Endothelial cell of umbilical vein (primary cell): ENCODE measurements at regions not wholly inside any gene's neighbourhood (a gene's known extent, or its start where the extent isn't known, plus 50 kb on each side); places are given as distances from the start of the nearest gene placed in this dataset.

ENCODE experiments used
- BruUV-seq: library from RNA; stranded (reverse); fragments of 400-500 nt; replicated peaks from 2 replicates; lab custom pipeline; 2021; lab: Mats Ljungman, UMichigan
- CTCF ChIA-PET: fragments of 300-600, 350-600 bp; sonication (Branson Sonifier 250); formaldehyde crosslinking; loops from one replicate; lab custom pipeline; 2021; ENCODE audit warnings: antibody characterized with exemption, inconsistent platforms; lab: Charles Lee
- POLR2A ChIA-PET: fragments of 300-600, 350-600 bp; sonication (Branson Sonifier 250); formaldehyde crosslinking; loops from one replicate; lab custom pipeline; 2021; ENCODE audit warnings: antibody characterized with exemption, inconsistent platforms; lab: Charles Lee
- DNase-seq: peaks from one replicate; pipeline ENCODE4 v3.0.0-alpha.2; 2011; ENCODE audit warnings: low read depth, low spot score
- FAIRE-seq: peaks from 2 replicates; lab custom pipeline; 2011; peaks lifted over from hg19 to GRCh38; lab: Jason Lieb, UNC
- H2AFZ ChIP-seq: 2 replicates; pipeline ENCODE4 v1.6.0; 2012; ENCODE audit warnings: low read depth, low read length, control low read depth, inconsistent platforms
- H3K27ac ChIP-seq: 2 replicates; pipeline ENCODE4 v1.5.1; 2011; ENCODE audit warnings: low read depth, mild to moderate bottlenecking, control low read depth, low read length, moderate library complexity; ENCODE audit not compliant: insufficient read depth
- H3K27me3 ChIP-seq, 2 experiments: 2 replicates each; pipeline versions ENCODE4 v1.6.0 to v1.6.1; 2011; ENCODE audit warnings: low read length in 2 of 2, mixed read lengths in 1 of 2; ENCODE audit not compliant: control insufficient read depth in 2 of 2, insufficient read depth in 2 of 2
- H3K36me3 ChIP-seq, 2 experiments: 2 replicates in 1 of 2; 3 replicates in 1 of 2; pipeline ENCODE4 v1.5.1; 2011; ENCODE audit warnings: low read length in 2 of 2, mild to moderate bottlenecking in 1 of 2, moderate library complexity in 1 of 2; ENCODE audit not compliant: control insufficient read depth in 2 of 2, insufficient read depth in 2 of 2; ENCODE audit errors: extremely low read depth in 1 of 2
- H3K4me1 ChIP-seq: 3 replicates; pipeline ENCODE4 v1.5.1; 2011; ENCODE audit warnings: mild to moderate bottlenecking, low read length; ENCODE audit not compliant: control insufficient read depth, insufficient read depth; ENCODE audit errors: extremely low read depth
- H3K4me2 ChIP-seq: 2 replicates; pipeline ENCODE4 v1.6.1; 2011; ENCODE audit warnings: low read length, control low read depth, mixed read lengths; ENCODE audit not compliant: insufficient read depth
- H3K4me3 ChIP-seq, 3 experiments: fragments of 200-600 bp in 1 of 3; sonication (generic), shearing (Covaris generic) in 1 of 3; replicated peaks in 1 of 3; 2 replicates each; pipeline ENCODE4 v1.5.1; 2011 to 2016; ENCODE audit warnings: control low read depth in 3 of 3, low read length in 3 of 3, mild to moderate bottlenecking in 2 of 3, inconsistent platforms in 1 of 3, low read depth in 1 of 3, moderate library complexity in 1 of 3; ENCODE audit not compliant: insufficient read depth in 1 of 3
- H3K79me2 ChIP-seq: 2 replicates; pipeline ENCODE4 v1.6.0; 2012; ENCODE audit warnings: low read length, inconsistent platforms; ENCODE audit not compliant: control insufficient read depth, insufficient read depth
- H3K9ac ChIP-seq: replicated peaks from 2 replicates; pipeline ENCODE3; 2011; ENCODE audit warnings: low read length, control low read depth; ENCODE audit not compliant: insufficient read depth; ENCODE audit errors: extremely low read depth
- H3K9me1 ChIP-seq: replicated peaks from 3 replicates; pipeline ENCODE4 v1.6.0; 2011; ENCODE audit warnings: mild to moderate bottlenecking, low read length; ENCODE audit not compliant: control insufficient read depth, insufficient read depth; ENCODE audit errors: extremely low read depth
- H3K9me3 ChIP-seq: replicated peaks from 2 replicates; pipeline ENCODE4 v1.5.1; 2012; ENCODE audit warnings: low read length, inconsistent platforms; ENCODE audit not compliant: control insufficient read depth, insufficient read depth
- H4K20me1 ChIP-seq: replicated peaks from 2 replicates; pipeline ENCODE3; 2011; ENCODE audit warnings: mild to moderate bottlenecking, low read length; ENCODE audit not compliant: control insufficient read depth, insufficient read depth; ENCODE audit errors: extremely low read depth
- EZH2 ChIP-seq: IDR thresholded peaks from 2 replicates; pipeline ENCODE4 v1.6.1; 2012; ENCODE audit warnings: borderline replicate concordance, low read depth, mild to moderate bottlenecking, moderate library complexity, low read length, inconsistent platforms; ENCODE audit not compliant: severe bottlenecking
- FOS ChIP-seq: IDR thresholded peaks from 2 replicates; pipeline ENCODE4 v1.6.1; 2011; ENCODE audit warnings: mild to moderate bottlenecking, low read length, moderate library complexity, borderline replicate concordance; ENCODE audit not compliant: insufficient read depth
- GATA2 ChIP-seq: IDR thresholded peaks from 2 replicates; pipeline ENCODE4 v1.7.0; 2011; ENCODE audit warnings: low read depth, mild to moderate bottlenecking, moderate library complexity, mixed read lengths, low read length; ENCODE audit not compliant: insufficient read length, insufficient read depth
- JUN ChIP-seq: IDR thresholded peaks from 2 replicates; pipeline ENCODE4 v1.6.1; 2011; ENCODE audit warnings: borderline replicate concordance, low read depth; ENCODE audit not compliant: insufficient read length, insufficient read depth
- MYC ChIP-seq: IDR thresholded peaks from one replicate; pipeline ENCODE4 v1.6.1; 2011; ENCODE audit warnings: mild to moderate bottlenecking, low read depth, low read length
- POLR2A ChIP-seq: IDR thresholded peaks from 2 replicates; pipeline ENCODE4 v1.6.1; 2012; ENCODE audit warnings: low read depth, mild to moderate bottlenecking, control low read depth, low read length
- POLR2AphosphoS5 ChIP-seq: IDR thresholded peaks from 2 replicates; pipeline ENCODE4 v1.6.1; 2012; ENCODE audit warnings: low read depth, mild to moderate bottlenecking, control low read depth, low read length, moderate library complexity; ENCODE audit not compliant: insufficient read depth
- dilution Hi-C: fragments of 300-500 bp; cut with MboI; formaldehyde crosslinking; loops from one replicate; pipeline ENCODE4 v1.15.0; 2019; ENCODE audit warnings: low sequenced_read_pairs; ENCODE audit not compliant: extremely low pct_ligation_motif_present
- intact Hi-C: fragments of 100-400 bp; cut with micrococcal nuclease; formaldehyde crosslinking; loops from one replicate; pipeline ENCODE4 v1.10.0; 2022
- TF ChIP-seq, protein P1 (sequence below), 2 donors: IDR thresholded peaks; 1 replicate in 1 of 2; 2 replicates in 1 of 2; pipeline ENCODE4 v1.5.1; 2011; ENCODE audit warnings: low read length in 2 of 2, mild to moderate bottlenecking in 2 of 2, moderate library complexity in 2 of 2, control low read depth in 1 of 2, inconsistent platforms in 1 of 2, low read depth in 1 of 2; ENCODE audit not compliant: insufficient read depth in 1 of 2; ENCODE audit errors: extremely low read depth in 1 of 2
- TF ChIP-seq, protein P2 (sequence below): IDR thresholded peaks from 2 replicates; pipeline ENCODE4 v1.6.1; 2011; ENCODE audit not compliant: insufficient read depth, insufficient read length

DNA sequence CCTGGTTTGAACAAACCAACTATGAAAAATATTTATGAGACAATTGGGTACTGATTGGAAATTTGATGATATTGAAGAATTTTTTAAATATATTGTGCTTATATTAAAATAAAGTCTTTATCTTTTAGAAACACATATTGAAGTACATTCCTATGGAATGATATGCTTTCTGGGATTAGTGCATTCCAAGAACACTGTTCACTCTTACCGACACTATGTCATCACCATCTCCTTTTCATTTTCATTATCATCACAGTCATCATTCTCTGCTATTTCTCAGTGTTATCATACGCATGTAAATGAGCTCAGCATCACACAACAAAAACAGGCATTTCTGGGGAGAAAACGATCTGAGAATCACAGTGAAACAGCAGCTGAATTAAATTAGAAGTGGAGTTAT is 513.3 kb upstream of the CCDC196 start:
- Histone ChIP-seq H3K9me3 (no peaks in the 10 kb centered on the region), H3K79me2 (no peaks in the 10 kb centered on the region), H3K36me3 (no peaks in the 10 kb centered on the region), H3K27me3 (no peaks in the 10 kb centered on the region), H3K4me2 (no peak overlapping the region), H3K4me3 (no peak overlapping the region), H3K9me1 (no peaks in the 10 kb centered on the region), H3K27ac (no peak overlapping the region), H2AFZ (no peak overlapping the region), H4K20me1 (no peaks in the 10 kb centered on the region), H3K9ac (no peak overlapping the region), H3K4me1 (no peaks in the 10 kb centered on the region)
- intact Hi-C loops: no loop called here
- FAIRE-seq (no peak), DNase-seq (no peak)
- ChIA-PET POLR2A (no interaction called here), CTCF (interaction anchor here (1.4 to 1.6 kb wide), 2 partner anchors 12 to 13 kb away, joined by 4 to 7 read pairs; no protein-coding TSS in a partner anchor)
- TF ChIP-seq POLR2A (no peak), JUN (no peak), EZH2 (no peak), POLR2AphosphoS5 (no peak), MYC (no peak), FOS (no peak), GATA2 (no peak)
- TF ChIP-seq, protein P1, sequence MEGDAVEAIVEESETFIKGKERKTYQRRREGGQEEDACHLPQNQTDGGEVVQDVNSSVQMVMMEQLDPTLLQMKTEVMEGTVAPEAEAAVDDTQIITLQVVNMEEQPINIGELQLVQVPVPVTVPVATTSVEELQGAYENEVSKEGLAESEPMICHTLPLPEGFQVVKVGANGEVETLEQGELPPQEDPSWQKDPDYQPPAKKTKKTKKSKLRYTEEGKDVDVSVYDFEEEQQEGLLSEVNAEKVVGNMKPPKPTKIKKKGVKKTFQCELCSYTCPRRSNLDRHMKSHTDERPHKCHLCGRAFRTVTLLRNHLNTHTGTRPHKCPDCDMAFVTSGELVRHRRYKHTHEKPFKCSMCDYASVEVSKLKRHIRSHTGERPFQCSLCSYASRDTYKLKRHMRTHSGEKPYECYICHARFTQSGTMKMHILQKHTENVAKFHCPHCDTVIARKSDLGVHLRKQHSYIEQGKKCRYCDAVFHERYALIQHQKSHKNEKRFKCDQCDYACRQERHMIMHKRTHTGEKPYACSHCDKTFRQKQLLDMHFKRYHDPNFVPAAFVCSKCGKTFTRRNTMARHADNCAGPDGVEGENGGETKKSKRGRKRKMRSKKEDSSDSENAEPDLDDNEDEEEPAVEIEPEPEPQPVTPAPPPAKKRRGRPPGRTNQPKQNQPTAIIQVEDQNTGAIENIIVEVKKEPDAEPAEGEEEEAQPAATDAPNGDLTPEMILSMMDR (IDR thresholded peaks at IDR 0.05; ENCODE audit: extremely low read depth in 1 of 2, insufficient read depth in 1 of 2, low read depth in 1 of 2, low read length in 2 of 2): no peak
- TF ChIP-seq, protein P2, sequence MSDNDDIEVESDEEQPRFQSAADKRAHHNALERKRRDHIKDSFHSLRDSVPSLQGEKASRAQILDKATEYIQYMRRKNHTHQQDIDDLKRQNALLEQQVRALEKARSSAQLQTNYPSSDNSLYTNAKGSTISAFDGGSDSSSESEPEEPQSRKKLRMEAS: no peak
- dilution Hi-C loops: no loop called here
- no TSS peak for BruUV-seq
